ENCODE measurements at regions not wholly inside any gene's neighbourhood (a gene's known extent, or its start where the extent isn't known, plus 50 kb on each side); places are given as distances from the start of the nearest gene placed in this dataset.

- Histone ChIP-seq H3K4me3 (no peak overlapping the region), H3K27ac (no peak overlapping the region), H3K27me3 (no peaks in the 10 kb centered on the region), H3K36me3 (no peaks in the 10 kb centered on the region), H3K4me1 (peaks cover 0 to 48% (median 14%) of the 10 kb centered on the region in 4 donors), H3K9me3 (no peaks in the 10 kb centered on the region)
- DNase-seq = no peak
- no peak for TF ChIP-seq CTCF (IDR thresholded peaks at IDR 0.05)
- intact Hi-C loops (cut with DNase I; ENCODE audit: low total_unique reads) = no loop called here
Measured at GRCh38 chr5:60352992-60353599, 346.9 kb downstream of the DEPDC1B start.

GRCh38 chr5:60350794-60351193 is 349.2 kb downstream of the DEPDC1B start:
- H3K4me1 ChIP-seq = peaks cover 0 to 33% (median 9%) of the 10 kb centered on the region in 4 donors
- no peak for DNase-seq
- H3K27ac ChIP-seq = no peak overlapping the region
- intact Hi-C loops (cut with DNase I; ENCODE audit: low total_unique reads) = no loop called here
- TF ChIP-seq CTCF (IDR thresholded peaks at IDR 0.05) = no peak
- H3K27me3 ChIP-seq = no peaks in the 10 kb centered on the region
- H3K9me3 ChIP-seq = no peaks in the 10 kb centered on the region
- H3K36me3 ChIP-seq = no peaks in the 10 kb centered on the region
- no peak overlapping the region for H3K4me3 ChIP-seq

- no peaks in the 10 kb centered on the region for H3K27me3 ChIP-seq
- no peak overlapping the region for H3K4me3 ChIP-seq
- no peaks in the 10 kb centered on the region for H3K9me3 ChIP-seq
- no peak overlapping the region for H3K27ac ChIP-seq
- DNase-seq = no peak
- no peaks in the 10 kb centered on the region for H3K36me3 ChIP-seq
- intact Hi-C loops (cut with DNase I; ENCODE audit: low total_unique reads) = no loop called here
- no peak for TF ChIP-seq CTCF (IDR thresholded peaks at IDR 0.05)
- peaks cover 0 to 26% (median 7%) of the 10 kb centered on the region in 4 donors for H3K4me1 ChIP-seq
Measured at GRCh38 chr5:60349891-60350415, 350.0 kb downstream of the DEPDC1B start.

GRCh38 chr5:60346393-60346792 is 353.6 kb downstream of the DEPDC1B start:
- no peak overlapping the region for H3K4me3 ChIP-seq

GRCh38 chr5:60343102-60343501 is 356.9 kb downstream of the DEPDC1B start:
- Histone ChIP-seq H3K27ac (peak overlapping the region in 1 of 2 donors; percentile 75), H3K4me3 (no peak overlapping the region), H3K36me3 (no peaks in the 10 kb centered on the region), H3K9me3 (no peaks in the 10 kb centered on the region), H3K27me3 (no peaks in the 10 kb centered on the region), H3K4me1 (peaks cover 0 to 56% (median 20%) of the 10 kb centered on the region in 4 donors)
- no peak for DNase-seq
- intact Hi-C loops (cut with DNase I; ENCODE audit: low total_unique reads) = no loop called here
- no peak for TF ChIP-seq CTCF (IDR thresholded peaks at IDR 0.05)

More at GRCh38 chr5:60346393-60346792, 353.6 kb downstream of the DEPDC1B start:
- H3K27ac ChIP-seq = no peak overlapping the region
- H3K27me3 ChIP-seq = no peaks in the 10 kb centered on the region
- no peaks in the 10 kb centered on the region for H3K9me3 ChIP-seq
- DNase-seq = no peak
- intact Hi-C loops (cut with DNase I; ENCODE audit: low total_unique reads) = no loop called here
- H3K36me3 ChIP-seq = no peaks in the 10 kb centered on the region
- no peak for TF ChIP-seq CTCF (IDR thresholded peaks at IDR 0.05)
- peaks cover 0 to 29% (median 7%) of the 10 kb centered on the region in 4 donors for H3K4me1 ChIP-seq
